SU-DHL-6 (cell line): ENCODE measurements at regions not wholly inside any gene's neighbourhood (a gene's known extent, or its start where the extent isn't known, plus 50 kb on each side); places are given as distances from the start of the nearest gene placed in this dataset.

Experiments
- EZH2phosphoT487 ChIP-seq: fragments of 200-600 bp; sonication (generic), shearing (Covaris generic); conservative IDR thresholded peaks from 2 replicates; pipeline ENCODE4 v1.6.1; 2018; ENCODE audit warnings: mild to moderate bottlenecking, antibody characterized with exemption, low read length, moderate library complexity, mixed read lengths
- TF ChIP-seq, protein P1 (sequence below): fragments of 200-600 bp; sonication (generic); IDR thresholded peaks from one replicate; pipeline ENCODE4 v1.5.1; 2017; ENCODE audit warnings: antibody characterized with exemption, mild to moderate bottlenecking, low read length, moderate library complexity; ENCODE audit not compliant: insufficient read depth, poor library complexity, severe bottlenecking

DNA sequence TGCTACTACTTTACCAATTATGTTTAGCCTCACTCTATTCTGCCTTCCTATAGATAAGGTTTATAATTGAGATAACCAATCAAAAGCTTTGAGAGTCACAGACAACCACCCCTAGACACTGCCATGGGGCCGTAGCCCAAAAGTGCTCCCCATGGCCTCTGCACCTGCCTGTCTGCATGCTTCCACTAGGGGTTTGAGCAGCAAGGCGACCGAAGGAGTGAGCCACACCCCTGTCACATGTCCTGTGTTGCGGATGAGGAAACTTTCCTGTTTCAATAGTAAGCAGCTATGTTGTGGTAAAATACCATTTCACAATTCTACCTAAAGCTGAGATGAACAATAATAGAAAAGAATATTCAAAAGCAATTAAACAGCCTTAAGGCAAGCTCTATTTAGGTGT is 856.0 kb upstream of the FRG1 start:
- TF ChIP-seq, protein P1, sequence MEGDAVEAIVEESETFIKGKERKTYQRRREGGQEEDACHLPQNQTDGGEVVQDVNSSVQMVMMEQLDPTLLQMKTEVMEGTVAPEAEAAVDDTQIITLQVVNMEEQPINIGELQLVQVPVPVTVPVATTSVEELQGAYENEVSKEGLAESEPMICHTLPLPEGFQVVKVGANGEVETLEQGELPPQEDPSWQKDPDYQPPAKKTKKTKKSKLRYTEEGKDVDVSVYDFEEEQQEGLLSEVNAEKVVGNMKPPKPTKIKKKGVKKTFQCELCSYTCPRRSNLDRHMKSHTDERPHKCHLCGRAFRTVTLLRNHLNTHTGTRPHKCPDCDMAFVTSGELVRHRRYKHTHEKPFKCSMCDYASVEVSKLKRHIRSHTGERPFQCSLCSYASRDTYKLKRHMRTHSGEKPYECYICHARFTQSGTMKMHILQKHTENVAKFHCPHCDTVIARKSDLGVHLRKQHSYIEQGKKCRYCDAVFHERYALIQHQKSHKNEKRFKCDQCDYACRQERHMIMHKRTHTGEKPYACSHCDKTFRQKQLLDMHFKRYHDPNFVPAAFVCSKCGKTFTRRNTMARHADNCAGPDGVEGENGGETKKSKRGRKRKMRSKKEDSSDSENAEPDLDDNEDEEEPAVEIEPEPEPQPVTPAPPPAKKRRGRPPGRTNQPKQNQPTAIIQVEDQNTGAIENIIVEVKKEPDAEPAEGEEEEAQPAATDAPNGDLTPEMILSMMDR = no peak
- TF ChIP-seq EZH2phosphoT487 = no peak
